NCI-H1694 treated with DMSO at 0.1 percent for 48 hours (cell line): ENCODE measurements at regions not wholly inside any gene's neighbourhood (a gene's known extent, or its start where the extent isn't known, plus 50 kb on each side); places are given as distances from the start of the nearest gene placed in this dataset.

ENCODE experiments used
- DNase-seq: peaks from one replicate; lab custom pipeline; 2025; lab: John Stamatoyannopoulos, UW

GRCh38 chr12:115259968-115260747, 576.2 kb upstream of the TBX3 start:
- DNase-seq, result no peak

GRCh38 chr12:115257791-115258190, 573.8 kb upstream of the TBX3 start:
- DNase-seq, result no peak

- no peak for DNase-seq
These were observed 572.0 kb upstream of the TBX3 start for GRCh38 chr12:115255962-115256361.

GRCh38 chr12:115255257-115255656, 571.3 kb upstream of the TBX3 start:
- no peak for DNase-seq

- DNase-seq, result no peak
These were observed 569.1 kb upstream of the TBX3 start for GRCh38 chr12:115253049-115253448.

- no peak for DNase-seq
These were observed 567.8 kb upstream of the TBX3 start for GRCh38 chr12:115251727-115252126.

GRCh38 chr12:115249671-115250278, 565.8 kb upstream of the TBX3 start:
- DNase-seq, result no peak

- no peak for DNase-seq
These were observed 561.0 kb upstream of the TBX3 start for GRCh38 chr12:115245020-115245419.

GRCh38 chr12:115243933-115244628, 560.1 kb upstream of the TBX3 start:
- no peak for DNase-seq

GRCh38 chr12:115240251-115240650, 556.3 kb upstream of the TBX3 start:
- DNase-seq, result no peak

- no peak for DNase-seq
These were observed 551.9 kb upstream of the TBX3 start for GRCh38 chr12:115235880-115236279.

- DNase-seq, result no peak
These were observed 550.0 kb upstream of the TBX3 start for GRCh38 chr12:115233891-115234543.

- no peak for DNase-seq
These were observed 548.6 kb upstream of the TBX3 start for GRCh38 chr12:115232455-115233156.

GRCh38 chr12:115230606-115231005, 546.6 kb upstream of the TBX3 start:
- DNase-seq, result no peak

- DNase-seq, result no peak
These were observed 545.5 kb upstream of the TBX3 start for GRCh38 chr12:115229517-115229916.

- no peak for DNase-seq
These were observed 544.5 kb upstream of the TBX3 start for GRCh38 chr12:115228434-115228833.

GRCh38 chr12:115227137-115227615, 543.2 kb upstream of the TBX3 start:
- DNase-seq, result no peak

- DNase-seq, result no peak
These were observed 541.9 kb upstream of the TBX3 start for GRCh38 chr12:115225845-115226244.

- DNase-seq, result no peak
These were observed 540.0 kb upstream of the TBX3 start for GRCh38 chr12:115223991-115224390.

- no peak for DNase-seq
These were observed 539.3 kb upstream of the TBX3 start for GRCh38 chr12:115223322-115223721.

GRCh38 chr12:115222220-115222619, 538.2 kb upstream of the TBX3 start:
- no peak for DNase-seq

- DNase-seq, result no peak
These were observed 532.3 kb upstream of the TBX3 start for GRCh38 chr12:115216301-115216700.
